ENCODE measurements at regions not wholly inside any gene's neighbourhood (a gene's known extent, or its start where the extent isn't known, plus 50 kb on each side); places are given as distances from the start of the nearest gene placed in this dataset.

DNA sequence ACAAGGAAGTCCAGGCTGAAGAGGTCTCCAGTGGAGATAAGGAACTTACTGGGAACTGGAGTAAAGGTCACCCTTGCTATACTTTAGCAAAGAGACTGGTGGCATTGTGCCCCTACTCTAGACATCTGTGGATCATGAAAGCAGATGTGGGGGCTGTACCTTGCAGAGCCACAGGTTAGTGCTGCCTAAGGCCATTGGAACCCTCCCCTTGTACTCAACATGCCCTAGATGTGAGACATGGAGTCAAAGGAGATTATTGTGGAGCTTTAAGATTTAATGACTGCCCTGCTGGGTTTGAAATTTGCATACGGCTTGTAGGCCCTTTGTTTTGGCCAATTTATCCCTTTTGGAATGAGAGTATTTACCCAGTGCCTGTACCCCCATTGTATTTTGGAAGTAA is 397.3 kb upstream of the GRIN3A start:
- Mint-ChIP-seq H3K4me3 (no peak overlapping the region), H3K9me3 (no peaks in the 10 kb centered on the region), H3K4me1 (ENCODE audit: unreplicated experiment) (no peaks in the 10 kb centered on the region), H3K36me3 (no peaks in the 10 kb centered on the region), H3K27ac (no peak overlapping the region), H3K27me3 (no peaks in the 10 kb centered on the region)
- TF ChIP-seq, protein P1, sequence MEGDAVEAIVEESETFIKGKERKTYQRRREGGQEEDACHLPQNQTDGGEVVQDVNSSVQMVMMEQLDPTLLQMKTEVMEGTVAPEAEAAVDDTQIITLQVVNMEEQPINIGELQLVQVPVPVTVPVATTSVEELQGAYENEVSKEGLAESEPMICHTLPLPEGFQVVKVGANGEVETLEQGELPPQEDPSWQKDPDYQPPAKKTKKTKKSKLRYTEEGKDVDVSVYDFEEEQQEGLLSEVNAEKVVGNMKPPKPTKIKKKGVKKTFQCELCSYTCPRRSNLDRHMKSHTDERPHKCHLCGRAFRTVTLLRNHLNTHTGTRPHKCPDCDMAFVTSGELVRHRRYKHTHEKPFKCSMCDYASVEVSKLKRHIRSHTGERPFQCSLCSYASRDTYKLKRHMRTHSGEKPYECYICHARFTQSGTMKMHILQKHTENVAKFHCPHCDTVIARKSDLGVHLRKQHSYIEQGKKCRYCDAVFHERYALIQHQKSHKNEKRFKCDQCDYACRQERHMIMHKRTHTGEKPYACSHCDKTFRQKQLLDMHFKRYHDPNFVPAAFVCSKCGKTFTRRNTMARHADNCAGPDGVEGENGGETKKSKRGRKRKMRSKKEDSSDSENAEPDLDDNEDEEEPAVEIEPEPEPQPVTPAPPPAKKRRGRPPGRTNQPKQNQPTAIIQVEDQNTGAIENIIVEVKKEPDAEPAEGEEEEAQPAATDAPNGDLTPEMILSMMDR (conservative IDR thresholded peaks at IDR 0.05), result no peak
- no peak for DNase-seq (ENCODE audit: extremely low spot score, unreplicated experiment)

DNA sequence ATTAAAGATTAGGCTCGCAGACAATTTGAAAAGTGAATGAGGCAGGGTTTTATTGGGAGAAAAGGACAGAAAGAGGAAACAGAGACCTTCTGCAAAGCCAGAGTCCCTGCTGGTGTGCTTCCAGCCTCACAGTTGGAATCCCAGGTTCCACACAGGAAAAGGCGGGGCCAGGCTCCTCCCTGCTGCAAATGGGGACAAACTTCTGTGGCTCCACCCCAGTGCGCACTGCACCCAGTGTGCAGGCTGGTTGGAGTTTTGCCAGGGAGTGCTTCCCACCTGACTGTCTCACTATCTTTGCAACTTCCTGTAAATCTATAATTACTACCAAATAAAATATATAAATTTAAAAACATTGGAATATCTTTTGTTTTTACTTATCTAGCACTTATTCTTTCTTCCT is 386.0 kb upstream of the GRIN3A start:
- DNase-seq (ENCODE audit: extremely low spot score, unreplicated experiment), result no peak
- no peaks in the 10 kb centered on the region for H3K4me1 Mint-ChIP-seq (ENCODE audit: unreplicated experiment)
- H3K9me3 Mint-ChIP-seq, result peaks cover 4% of the 10 kb centered on the region
- no peak overlapping the region for H3K27ac Mint-ChIP-seq
- H3K4me3 Mint-ChIP-seq, result no peak overlapping the region
- H3K27me3 Mint-ChIP-seq, result no peaks in the 10 kb centered on the region
- no peaks in the 10 kb centered on the region for H3K36me3 Mint-ChIP-seq
- TF ChIP-seq, protein P1 (conservative IDR thresholded peaks at IDR 0.05), result no peak

DNA sequence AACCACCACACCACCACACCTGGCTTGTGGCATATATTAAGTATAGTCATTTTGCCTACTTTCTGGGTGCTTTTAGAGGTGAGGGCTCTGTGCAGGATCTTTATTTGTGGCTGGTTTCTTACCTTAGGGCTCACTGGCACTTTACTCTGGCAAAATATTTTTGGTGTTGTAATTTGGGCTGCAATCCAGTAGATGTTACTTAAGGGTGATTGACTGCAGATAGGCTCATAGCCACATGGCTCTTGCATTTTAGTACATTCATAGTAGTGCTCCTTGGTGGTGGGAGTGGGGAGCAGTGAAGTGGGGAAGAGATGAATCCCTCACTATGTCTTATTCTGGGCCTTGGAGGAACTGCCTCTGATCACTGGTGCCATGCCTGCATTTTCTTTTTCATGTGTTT is 376.1 kb upstream of the GRIN3A start:
- TF ChIP-seq, protein P1 (conservative IDR thresholded peaks at IDR 0.05), result no peak
- no peaks in the 10 kb centered on the region for H3K27me3 Mint-ChIP-seq
- no peaks in the 10 kb centered on the region for H3K9me3 Mint-ChIP-seq
- no peak overlapping the region for H3K27ac Mint-ChIP-seq
- no peak overlapping the region for H3K4me3 Mint-ChIP-seq
- no peaks in the 10 kb centered on the region for H3K36me3 Mint-ChIP-seq
- DNase-seq (ENCODE audit: extremely low spot score, unreplicated experiment), result no peak
- no peaks in the 10 kb centered on the region for H3K4me1 Mint-ChIP-seq (ENCODE audit: unreplicated experiment)

DNA sequence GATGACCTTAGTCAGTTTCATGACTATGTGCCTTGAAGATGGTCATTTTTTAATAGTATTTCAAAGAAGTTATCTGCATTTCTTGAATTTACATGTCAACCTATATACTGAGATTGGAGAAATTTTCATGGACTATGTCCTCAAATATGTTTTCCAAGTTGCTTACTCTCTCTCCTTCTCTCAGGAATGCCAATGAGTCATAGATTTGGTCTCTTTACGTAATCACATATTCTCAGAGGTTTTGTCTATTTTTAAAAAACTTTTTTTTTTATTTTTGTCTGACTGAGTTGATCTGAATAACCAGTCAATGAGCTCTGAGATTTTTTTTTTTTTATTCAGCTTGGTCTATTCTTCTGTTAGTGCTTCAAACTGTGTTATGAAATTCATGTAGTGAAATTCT is 374.7 kb upstream of the GRIN3A start:
- Mint-ChIP-seq H3K27ac (no peak overlapping the region), H3K9me3 (no peaks in the 10 kb centered on the region), H3K4me1 (ENCODE audit: unreplicated experiment) (no peaks in the 10 kb centered on the region), H3K36me3 (no peaks in the 10 kb centered on the region), H3K27me3 (no peaks in the 10 kb centered on the region), H3K4me3 (no peak overlapping the region)
- no peak for DNase-seq (ENCODE audit: extremely low spot score, unreplicated experiment)
- TF ChIP-seq, protein P1 (conservative IDR thresholded peaks at IDR 0.05), result no peak

DNA sequence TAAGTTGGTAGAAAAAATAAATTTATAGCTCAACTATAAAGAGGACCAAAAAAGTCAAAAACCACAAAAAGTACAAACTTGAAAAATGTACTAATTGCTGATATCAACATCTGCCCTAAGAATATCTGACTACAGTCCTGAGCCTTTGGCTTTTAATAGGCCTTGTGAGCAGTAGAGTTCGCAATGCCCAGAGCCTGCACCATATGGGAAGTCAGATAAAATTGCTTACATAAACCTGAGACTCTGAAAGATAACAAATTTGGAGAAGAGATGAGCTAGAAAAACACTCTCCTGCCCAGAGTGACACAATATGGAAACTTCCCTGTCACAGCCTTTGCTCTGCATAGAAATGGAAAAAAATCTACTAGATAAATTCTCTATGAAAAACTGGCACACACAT is 368.0 kb upstream of the GRIN3A start:
- Mint-ChIP-seq H3K4me3 (no peak overlapping the region), H3K36me3 (no peaks in the 10 kb centered on the region), H3K9me3 (no peaks in the 10 kb centered on the region), H3K27me3 (no peaks in the 10 kb centered on the region), H3K4me1 (ENCODE audit: unreplicated experiment) (no peaks in the 10 kb centered on the region), H3K27ac (no peak overlapping the region)
- TF ChIP-seq, protein P1 (conservative IDR thresholded peaks at IDR 0.05), result no peak
- no peak for DNase-seq (ENCODE audit: extremely low spot score, unreplicated experiment)

DNA sequence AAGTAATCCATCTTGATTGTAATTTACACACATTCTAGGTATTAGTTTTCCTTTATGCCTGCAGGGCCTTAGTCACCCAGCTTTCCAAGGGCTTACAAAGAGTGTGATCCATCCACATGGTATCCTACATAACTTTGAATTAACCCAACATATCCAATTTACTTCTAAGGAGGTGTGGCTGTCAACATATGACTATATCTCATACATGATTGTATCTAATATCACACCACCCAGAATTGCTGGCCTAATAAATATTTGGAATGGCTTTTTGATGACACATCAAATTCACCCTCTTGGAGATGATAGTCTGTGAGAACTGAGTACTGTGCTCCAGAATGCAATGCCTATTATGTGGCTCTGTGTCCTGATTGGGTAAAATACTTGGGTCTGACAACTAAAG is 363.3 kb upstream of the GRIN3A start:
- DNase-seq (ENCODE audit: extremely low spot score, unreplicated experiment), result no peak
- no peaks in the 10 kb centered on the region for H3K36me3 Mint-ChIP-seq
- no peak overlapping the region for H3K27ac Mint-ChIP-seq
- no peaks in the 10 kb centered on the region for H3K9me3 Mint-ChIP-seq
- H3K4me3 Mint-ChIP-seq, result no peak overlapping the region
- H3K4me1 Mint-ChIP-seq (ENCODE audit: unreplicated experiment), result no peaks in the 10 kb centered on the region
- TF ChIP-seq, protein P1 (conservative IDR thresholded peaks at IDR 0.05), result no peak
- no peaks in the 10 kb centered on the region for H3K27me3 Mint-ChIP-seq
